Transverse colon (tissue), 4 donors: ENCODE measurements at regions not wholly inside any gene's neighbourhood (a gene's known extent, or its start where the extent isn't known, plus 50 kb on each side); places are given as distances from the start of the nearest gene placed in this dataset.

Experiments
- DNase-seq: peaks from one replicate; pipeline ENCODE4 v3.0.0-alpha.2; 2019
- H3K27ac ChIP-seq, 4 donors: fragments of 200-600 bp; sonication (generic); 2 replicates each; pipeline ENCODE4 v1.5.1; 2016 to 2018; ENCODE audit warnings: inconsistent platforms in 4 of 4
- H3K27me3 ChIP-seq: fragments of 200-600 bp; sonication (generic); 2 replicates; pipeline ENCODE4 v1.5.1; 2017; ENCODE audit warnings: inconsistent platforms
- H3K36me3 ChIP-seq, 4 donors: fragments of 200-600 bp; sonication (generic); 2 replicates each; pipeline ENCODE4 v1.5.1; 2017 to 2019; ENCODE audit warnings: inconsistent platforms in 4 of 4
- H3K4me1 ChIP-seq, 4 donors: fragments of 200-600 bp; sonication (generic); 2 replicates each; pipeline ENCODE4 v1.5.1; 2017 to 2020; ENCODE audit warnings: inconsistent platforms in 4 of 4
- H3K4me3 ChIP-seq, 4 donors: fragments of 200-600 bp; sonication (generic); 1 replicate in 1 of 4; 2 replicates in 3 of 4; pipeline versions ENCODE4 v1.5.1 to v1.6.1; 2017 to 2019; ENCODE audit warnings: inconsistent platforms in 4 of 4
- H3K9me3 ChIP-seq, 2 donors: fragments of 200-600 bp; sonication (generic); 2 replicates each; pipeline ENCODE4 v1.5.1; 2017 to 2019; ENCODE audit warnings: inconsistent platforms in 2 of 2
- CTCF ChIP-seq, 5 experiments: fragments of 200-600 bp in 3 of 5; fragments of 450-650 bp in 2 of 5; sonication (generic) in 3 of 5; IDR thresholded peaks; 1 replicate in 2 of 5; 2 replicates in 3 of 5; pipeline ENCODE4 v1.5.1; 2016 to 2017; ENCODE audit warnings: antibody characterized with exemption in 5 of 5, inconsistent platforms in 3 of 5, mild to moderate bottlenecking in 2 of 5, moderate library complexity in 1 of 5
- EP300 ChIP-seq: sonication (generic); formaldehyde crosslinking; IDR thresholded peaks from one replicate; pipeline ENCODE4 v1.6.1; 2017; ENCODE audit warnings: antibody characterized with exemption, low read depth
- POLR2A ChIP-seq: fragments of 450-650 bp; IDR thresholded peaks from one replicate; pipeline ENCODE4 v1.6.1; 2016; ENCODE audit warnings: antibody characterized with exemption, mild to moderate bottlenecking, moderate library complexity
- POLR2AphosphoS5 ChIP-seq, 3 donors: sonication (generic); formaldehyde crosslinking; IDR thresholded peaks; one replicate each; pipeline ENCODE4 v1.6.1; 2016; ENCODE audit warnings: antibody characterized with exemption in 3 of 3
- WGBS, 2 donors: methylation state at CpG; one replicate each; pipeline ENCODE4 v1.1.5; 2018; ENCODE audit warnings: low coverage in 1 of 2; 5-methylcytosine and 5-hydroxymethylcytosine counted together
- in situ Hi-C, 4 donors: fragments of 200-750 bp; cut with MboI; loops; one replicate each; pipeline versions ENCODE4 v1.15.0 to v1.15.1; 2017; ENCODE audit warnings: low sequenced_read_pairs in 3 of 4, low pct_ligation_motif_present in 1 of 4, low pct_unique_long_range_greater_than_20kb in 1 of 4
- intact Hi-C: fragments of 100-400 bp; cut with DNase I; formaldehyde crosslinking; loops from one replicate; pipeline ENCODE4 v1.15.1; 2023; ENCODE audit warnings: low total_unique reads

- Histone ChIP-seq H3K4me3 (no peak overlapping the region), H3K36me3 (no peaks in the 10 kb centered on the region), H3K4me1 (no peaks in the 10 kb centered on the region), H3K9me3 (no peaks in the 10 kb centered on the region), H3K27ac (no peak overlapping the region), H3K27me3 (no peaks in the 10 kb centered on the region)
- in situ Hi-C loops (no loop called here), intact Hi-C loops (no loop called here)
- no peak for TF ChIP-seq EP300
- TF ChIP-seq POLR2A, result no peak
- no peak for TF ChIP-seq POLR2AphosphoS5 (IDR thresholded peaks at IDR 0.05)
- no peak for TF ChIP-seq CTCF (IDR thresholded peaks at IDR 0.05)
- no peak for DNase-seq
Observed at GRCh38 chr7:126179916-126180315, 1072.8 kb downstream of the GRM8 start.

GRCh38 chr7:126178865-126179264 is 1073.9 kb downstream of the GRM8 start:
- no peaks in the 10 kb centered on the region for H3K36me3 ChIP-seq
- DNase-seq, result no peak
- no peak overlapping the region for H3K4me3 ChIP-seq
- no peaks in the 10 kb centered on the region for H3K9me3 ChIP-seq
- TF ChIP-seq CTCF (IDR thresholded peaks at IDR 0.05), result no peak
- TF ChIP-seq EP300, result no peak
- in situ Hi-C loops (no loop called here), intact Hi-C loops (no loop called here)
- H3K4me1 ChIP-seq, result no peaks in the 10 kb centered on the region
- no peaks in the 10 kb centered on the region for H3K27me3 ChIP-seq
- H3K27ac ChIP-seq, result no peak overlapping the region

GRCh38 chr7:126177782-126178181 is 1075.0 kb downstream of the GRM8 start:
- no peaks in the 10 kb centered on the region for H3K9me3 ChIP-seq
- 60% methylated on average over 1 of the region's 1 CpG; no CpG with 5 or more reads in 1 of the 2 donors for WGBS, 2 donors
- no peak for DNase-seq
- no peak overlapping the region for H3K4me3 ChIP-seq
- no peaks in the 10 kb centered on the region for H3K27me3 ChIP-seq
- no peaks in the 10 kb centered on the region for H3K36me3 ChIP-seq
- no peak overlapping the region for H3K27ac ChIP-seq
- H3K4me1 ChIP-seq, result no peaks in the 10 kb centered on the region
- intact Hi-C loops, result no loop called here
- no peak for TF ChIP-seq CTCF (IDR thresholded peaks at IDR 0.05)
- in situ Hi-C loops, result no loop called here

GRCh38 chr7:126166645-126167044 is 1086.1 kb downstream of the GRM8 start:
- no peak for TF ChIP-seq POLR2AphosphoS5 (IDR thresholded peaks at IDR 0.05)
- TF ChIP-seq CTCF (IDR thresholded peaks at IDR 0.05), result no peak
- no peak for TF ChIP-seq POLR2A
- TF ChIP-seq EP300, result no peak
- H3K4me1 ChIP-seq, result no peaks in the 10 kb centered on the region
- no peak overlapping the region for H3K4me3 ChIP-seq
- WGBS, 2 donors, result 63 to 78% methylated on average over 2 of the region's 2 CpGs
- no peaks in the 10 kb centered on the region for H3K27me3 ChIP-seq
- no peaks in the 10 kb centered on the region for H3K36me3 ChIP-seq
- no peak for DNase-seq
- H3K27ac ChIP-seq, result no peak overlapping the region
- peaks cover 0 to 3% of the 10 kb centered on the region in 2 donors for H3K9me3 ChIP-seq
- in situ Hi-C loops (no loop called here), intact Hi-C loops (no loop called here)
